Keratinocyte (primary cell): ENCODE measurements at regions not wholly inside any gene's neighbourhood (a gene's known extent, or its start where the extent isn't known, plus 50 kb on each side); places are given as distances from the start of the nearest gene placed in this dataset.

Experiments used
- DNase-seq: peaks from one replicate; pipeline ENCODE4 v3.0.0-alpha.2; 2011; ENCODE audit warnings: low read depth, missing footprints, low spot score
- FAIRE-seq: peaks from 2 replicates; lab custom pipeline; 2011; peaks lifted over from hg19 to GRCh38; lab: Jason Lieb, UNC
- H2AFZ ChIP-seq: 2 replicates; pipeline ENCODE4 v1.6.0; 2012; ENCODE audit warnings: low read length, control low read depth, inconsistent platforms; ENCODE audit not compliant: control insufficient read depth
- H3K27ac ChIP-seq: 2 replicates; pipeline ENCODE4 v1.5.1; 2011; ENCODE audit warnings: low read length; ENCODE audit not compliant: control insufficient read depth, insufficient read depth
- H3K27me3 ChIP-seq: 3 replicates; pipeline ENCODE4 v1.6.0; 2011; ENCODE audit warnings: low read length; ENCODE audit not compliant: control insufficient read depth, insufficient read depth; ENCODE audit errors: extremely low read depth
- H3K36me3 ChIP-seq, 2 experiments: 2 replicates in 1 of 2; 3 replicates in 1 of 2; pipeline ENCODE4 v1.5.1; 2011; ENCODE audit warnings: low read length in 2 of 2, mild to moderate bottlenecking in 1 of 2; ENCODE audit not compliant: control insufficient read depth in 2 of 2, insufficient read depth in 2 of 2; ENCODE audit errors: extremely low read depth in 1 of 2
- H3K4me1 ChIP-seq: 3 replicates; pipeline ENCODE4 v1.5.1; 2011; ENCODE audit warnings: low read length; ENCODE audit not compliant: control insufficient read depth, insufficient read depth; ENCODE audit errors: extremely low read depth
- H3K4me2 ChIP-seq: 3 replicates; pipeline ENCODE4 v1.6.0; 2011; ENCODE audit warnings: low read depth, low read length; ENCODE audit not compliant: control insufficient read depth, insufficient read depth; ENCODE audit errors: extremely low read depth
- H3K4me3 ChIP-seq, 3 experiments: fragments of 200-600 bp in 1 of 3; sonication (generic) in 1 of 3; 2 replicates in 2 of 3; 3 replicates in 1 of 3; pipeline ENCODE4 v1.5.1; 2011 to 2016; ENCODE audit warnings: low read length in 3 of 3, mild to moderate bottlenecking in 3 of 3, control low read depth in 2 of 3, inconsistent platforms in 1 of 3, low read depth in 1 of 3, mixed read lengths in 1 of 3, mixed run types in 1 of 3, moderate library complexity in 1 of 3; ENCODE audit not compliant: control insufficient read depth in 2 of 3, insufficient read depth in 2 of 3; ENCODE audit errors: extremely low read depth in 1 of 3
- H3K79me2 ChIP-seq: 2 replicates; pipeline ENCODE4 v1.6.0; 2012; ENCODE audit warnings: low read length; ENCODE audit not compliant: control insufficient read depth, insufficient read depth
- H3K9ac ChIP-seq: 3 replicates; pipeline ENCODE4 v1.6.0; 2011; ENCODE audit warnings: low read length; ENCODE audit not compliant: control insufficient read depth, insufficient read depth; ENCODE audit errors: extremely low read depth
- H3K9me1 ChIP-seq: 3 replicates; pipeline ENCODE4 v1.6.0; 2011; ENCODE audit warnings: low read length; ENCODE audit not compliant: control insufficient read depth, insufficient read depth; ENCODE audit errors: extremely low read depth
- H3K9me3 ChIP-seq: 2 replicates; pipeline ENCODE4 v1.5.1; 2012; ENCODE audit warnings: low read depth, low read length; ENCODE audit not compliant: control insufficient read depth
- H4K20me1 ChIP-seq: 3 replicates; pipeline ENCODE4 v1.6.0; 2011; ENCODE audit warnings: low read length; ENCODE audit not compliant: control insufficient read depth, insufficient read depth; ENCODE audit errors: extremely low read depth
- EZH2 ChIP-seq: IDR thresholded peaks from one replicate; pipeline ENCODE4 v1.6.1; 2012; ENCODE audit warnings: inconsistent platforms, mild to moderate bottlenecking, low read length, moderate library complexity
- dilution Hi-C: fragments of 300-500 bp; cut with MboI; formaldehyde crosslinking; loops from one replicate; pipeline ENCODE4 v1.7.0; 2020; ENCODE audit warnings: low sequenced_read_pairs; ENCODE audit not compliant: extremely low pct_ligation_motif_present
- TF ChIP-seq, protein P1 (sequence below), 3 experiments: IDR thresholded peaks in 1 of 3; conservative IDR thresholded peaks in 1 of 3; optimal IDR thresholded peaks in 1 of 3; 2 replicates in 2 of 3; 3 replicates in 1 of 3; pipeline versions ENCODE3 to v1.5.1; 2011; ENCODE audit warnings: low read length in 3 of 3, mild to moderate bottlenecking in 3 of 3, moderate library complexity in 2 of 3, control low read depth in 1 of 3, inconsistent platforms in 1 of 3; ENCODE audit not compliant: insufficient read depth in 2 of 3; ENCODE audit errors: extremely low read depth in 1 of 3

DNA sequence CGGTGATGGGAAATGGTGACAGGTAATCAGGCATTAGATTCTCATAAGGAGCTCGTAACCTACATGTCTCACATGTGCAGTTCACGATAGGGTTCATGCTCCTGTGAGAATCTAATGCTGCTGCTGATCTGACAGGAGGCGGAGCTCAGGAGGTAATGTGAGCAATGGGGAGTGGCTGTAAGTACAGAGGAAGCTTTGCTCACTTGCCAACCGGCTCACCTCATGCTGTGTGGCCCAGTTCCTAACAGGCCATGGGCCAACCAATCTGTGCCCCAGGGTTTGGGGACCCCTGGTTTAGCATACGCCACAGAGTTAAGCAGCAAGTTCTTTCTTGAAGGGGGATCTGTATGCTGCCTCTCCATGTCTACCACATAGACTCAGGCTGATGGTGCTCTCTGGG lies 133.1 kb downstream of the IQUB start:
- dilution Hi-C loops, result no loop called here
- TF ChIP-seq, protein P1, sequence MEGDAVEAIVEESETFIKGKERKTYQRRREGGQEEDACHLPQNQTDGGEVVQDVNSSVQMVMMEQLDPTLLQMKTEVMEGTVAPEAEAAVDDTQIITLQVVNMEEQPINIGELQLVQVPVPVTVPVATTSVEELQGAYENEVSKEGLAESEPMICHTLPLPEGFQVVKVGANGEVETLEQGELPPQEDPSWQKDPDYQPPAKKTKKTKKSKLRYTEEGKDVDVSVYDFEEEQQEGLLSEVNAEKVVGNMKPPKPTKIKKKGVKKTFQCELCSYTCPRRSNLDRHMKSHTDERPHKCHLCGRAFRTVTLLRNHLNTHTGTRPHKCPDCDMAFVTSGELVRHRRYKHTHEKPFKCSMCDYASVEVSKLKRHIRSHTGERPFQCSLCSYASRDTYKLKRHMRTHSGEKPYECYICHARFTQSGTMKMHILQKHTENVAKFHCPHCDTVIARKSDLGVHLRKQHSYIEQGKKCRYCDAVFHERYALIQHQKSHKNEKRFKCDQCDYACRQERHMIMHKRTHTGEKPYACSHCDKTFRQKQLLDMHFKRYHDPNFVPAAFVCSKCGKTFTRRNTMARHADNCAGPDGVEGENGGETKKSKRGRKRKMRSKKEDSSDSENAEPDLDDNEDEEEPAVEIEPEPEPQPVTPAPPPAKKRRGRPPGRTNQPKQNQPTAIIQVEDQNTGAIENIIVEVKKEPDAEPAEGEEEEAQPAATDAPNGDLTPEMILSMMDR (optimal IDR thresholded peaks at IDR 0.05 in 1 of 3, IDR thresholded peaks at IDR 0.05 in 1 of 3, conservative IDR thresholded peaks at IDR 0.05 in 1 of 3; ENCODE audit: extremely low read depth in 1 of 3, insufficient read depth in 2 of 3, low read length in 3 of 3), result no peak
- TF ChIP-seq EZH2, result no peak

DNA sequence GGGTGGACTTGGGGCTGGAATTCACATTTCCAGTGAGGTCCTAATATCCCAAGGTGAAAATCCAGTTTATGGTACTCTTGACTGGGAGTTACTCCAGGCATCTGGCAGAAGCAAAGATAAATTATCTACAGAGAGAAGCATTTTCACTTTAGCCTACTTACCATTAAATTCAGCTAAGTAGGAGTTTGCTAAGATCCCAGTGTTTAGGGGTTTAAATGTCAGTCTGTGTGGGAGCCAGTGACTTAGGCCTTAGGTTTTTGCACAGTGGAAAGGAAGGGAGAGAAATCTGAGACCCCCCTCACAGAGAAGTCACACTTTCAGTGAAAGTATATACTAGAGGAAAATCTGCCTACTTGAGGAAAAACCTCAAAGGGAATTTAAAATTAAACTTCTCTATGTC lies 134.2 kb downstream of the IQUB start:
- no peaks in the 10 kb centered on the region for H3K79me2 ChIP-seq
- TF ChIP-seq, protein P1 (optimal IDR thresholded peaks at IDR 0.05 in 1 of 3, IDR thresholded peaks at IDR 0.05 in 1 of 3, conservative IDR thresholded peaks at IDR 0.05 in 1 of 3; ENCODE audit: extremely low read depth in 1 of 3, insufficient read depth in 2 of 3, low read length in 3 of 3), result no peak
- H3K36me3 ChIP-seq, result no peaks in the 10 kb centered on the region
- no peak overlapping the region for H3K4me3 ChIP-seq
- H3K4me1 ChIP-seq, result no peaks in the 10 kb centered on the region
- no peak for DNase-seq
- no peaks in the 10 kb centered on the region for H3K9me3 ChIP-seq
- H3K27me3 ChIP-seq, result no peaks in the 10 kb centered on the region
- H3K27ac ChIP-seq, result no peak overlapping the region
- no peak overlapping the region for H2AFZ ChIP-seq
- no peak overlapping the region for H3K4me2 ChIP-seq
- dilution Hi-C loops, result no loop called here
- no peaks in the 10 kb centered on the region for H3K9me1 ChIP-seq
- no peak for FAIRE-seq
- no peaks in the 10 kb centered on the region for H4K20me1 ChIP-seq
- H3K9ac ChIP-seq, result no peak overlapping the region

More for the DNA sequence above, 133.1 kb downstream of the IQUB start:
- Histone ChIP-seq H4K20me1 (no peaks in the 10 kb centered on the region), H3K79me2 (no peaks in the 10 kb centered on the region), H3K4me1 (no peaks in the 10 kb centered on the region), H3K9me1 (no peaks in the 10 kb centered on the region), H2AFZ (no peak overlapping the region), H3K4me2 (no peak overlapping the region), H3K36me3 (no peaks in the 10 kb centered on the region), H3K27me3 (no peaks in the 10 kb centered on the region), H3K9me3 (no peaks in the 10 kb centered on the region), H3K4me3 (no peak overlapping the region), H3K27ac (no peak overlapping the region), H3K9ac (no peak overlapping the region)
- no peak for FAIRE-seq
- DNase-seq, result no peak
